SK-N-SH (cell line): ENCODE measurements at regions not wholly inside any gene's neighbourhood (a gene's known extent, or its start where the extent isn't known, plus 50 kb on each side); places are given as distances from the start of the nearest gene placed in this dataset.

Experiments used
- CTCF ChIA-PET: fragments of 300-600, 350-600 bp; formaldehyde crosslinking; extraction: SDS; loops from one replicate; lab custom pipeline; 2021; lab: Yijun Ruan, JAX
- POLR2A ChIA-PET: fragments of 350-600 bp; sonication (Branson Sonifier 250); formaldehyde crosslinking; extraction: SDS; loops from one replicate; lab custom pipeline; 2020; ENCODE audit warnings: antibody characterized with exemption, inconsistent platforms; lab: Yijun Ruan, JAX
- DNase-seq: peaks from one replicate; pipeline ENCODE4 v3.0.0; 2012
- H2AFZ ChIP-seq: fragments of 200-600 bp; sonication (generic); 2 replicates; pipeline ENCODE4 v1.8.1; 2016; ENCODE audit warnings: antibody characterized with exemption, mild to moderate bottlenecking, low read depth
- H3F3A ChIP-seq: fragments of 200-600 bp; sonication (generic); replicated peaks from 2 replicates; pipeline ENCODE3; 2016; ENCODE audit warnings: antibody characterized with exemption, mild to moderate bottlenecking; ENCODE audit not compliant: insufficient read depth
- H3K27ac ChIP-seq, 2 experiments: fragments of 200-500 bp in 1 of 2; fragments of 200-600 bp in 1 of 2; sonication (Bioruptor generic) in 1 of 2; sonication (generic), shearing (Covaris generic) in 1 of 2; 2 replicates each; pipeline versions ENCODE4 v1.5.1 to v1.6.1; 2014 to 2016; ENCODE audit warnings: low read depth in 2 of 2, inconsistent platforms in 1 of 2, low read length in 1 of 2, mild to moderate bottlenecking in 1 of 2, mixed read lengths in 1 of 2
- H3K27me3 ChIP-seq: fragments of 200-600 bp; sonication (generic), shearing (Covaris generic); 2 replicates; pipeline ENCODE4 v1.6.1; 2016; ENCODE audit warnings: mixed run types; ENCODE audit not compliant: insufficient read depth
- H3K36me3 ChIP-seq, 2 experiments: fragments of 200-500 bp in 1 of 2; fragments of 200-600 bp in 1 of 2; sonication (Bioruptor generic) in 1 of 2; sonication (generic) in 1 of 2; replicated peaks in 1 of 2; 2 replicates each; pipeline versions ENCODE3 to v1.5.1; 2014 to 2016; ENCODE audit warnings: low read length in 1 of 2, mild to moderate bottlenecking in 1 of 2; ENCODE audit not compliant: insufficient read depth in 2 of 2, control insufficient read depth in 1 of 2
- H3K4me1 ChIP-seq, 2 experiments: fragments of 200-500 bp in 1 of 2; fragments of 200-600 bp in 1 of 2; sonication (Bioruptor generic) in 1 of 2; sonication (generic), shearing (Covaris generic) in 1 of 2; 2 replicates each; pipeline versions ENCODE4 v1.5.1 to v1.6.1; 2014 to 2016; ENCODE audit warnings: low read depth in 1 of 2, low read length in 1 of 2, mixed run types in 1 of 2; ENCODE audit not compliant: insufficient read depth in 2 of 2, control insufficient read depth in 1 of 2
- H3K4me2 ChIP-seq: fragments of 200-600 bp; sonication (generic), shearing (Covaris generic); 2 replicates; pipeline ENCODE4 v1.6.1; 2017; ENCODE audit warnings: mixed run types
- H3K4me3 ChIP-seq, 2 experiments: fragments of 200-500 bp in 1 of 2; fragments of 200-600 bp in 1 of 2; sonication (Bioruptor generic) in 1 of 2; sonication (generic), shearing (Covaris generic) in 1 of 2; 2 replicates each; pipeline versions ENCODE4 v1.5.1 to v1.8.1; 2014 to 2016; ENCODE audit warnings: low read depth in 2 of 2, inconsistent platforms in 1 of 2, low read length in 1 of 2, mild to moderate bottlenecking in 1 of 2, mixed read lengths in 1 of 2, moderate library complexity in 1 of 2
- H3K79me2 ChIP-seq: fragments of 200-600 bp; sonication (generic); 2 replicates; pipeline ENCODE4 v1.8.1; 2017; ENCODE audit warnings: mild to moderate bottlenecking; ENCODE audit not compliant: insufficient read depth
- H3K9ac ChIP-seq: fragments of 200-600 bp; sonication (generic); 2 replicates; pipeline ENCODE4 v1.6.1; 2017; ENCODE audit warnings: mixed run types
- H3K9me2 ChIP-seq: fragments of 200-600 bp; sonication (generic); 2 replicates; pipeline ENCODE4 v1.6.1; 2017; ENCODE audit warnings: mixed run types
- H3K9me3 ChIP-seq: fragments of 200-600 bp; sonication (generic); 2 replicates; pipeline ENCODE4 v1.6.1; 2017; ENCODE audit warnings: mixed run types, mild to moderate bottlenecking, moderate library complexity
- H4K20me1 ChIP-seq: fragments of 200-600 bp; sonication (generic); 2 replicates; pipeline ENCODE4 v1.6.1; 2017; ENCODE audit warnings: mild to moderate bottlenecking, mixed run types; ENCODE audit not compliant: insufficient read depth
- ELF1 ChIP-seq: IDR thresholded peaks from 2 replicates; pipeline ENCODE4 v1.4.0; 2012
- EZH2phosphoT487 ChIP-seq: fragments of 200-600 bp; sonication (generic); IDR thresholded peaks from 2 replicates; pipeline ENCODE4 v1.6.1; 2017; ENCODE audit warnings: low read depth, mixed run types, mild to moderate bottlenecking, antibody characterized with exemption, moderate library complexity, borderline replicate concordance
- FOSL2 ChIP-seq: IDR thresholded peaks from 2 replicates; pipeline ENCODE4 v1.4.0; 2012; ENCODE audit warnings: low read depth, mild to moderate bottlenecking, moderate library complexity, borderline replicate concordance
- FOXM1 ChIP-seq: IDR thresholded peaks from 2 replicates; pipeline ENCODE4 v1.4.0; 2012; ENCODE audit warnings: low read depth, mild to moderate bottlenecking
- GABPA ChIP-seq: IDR thresholded peaks from 2 replicates; pipeline ENCODE4 v1.4.0; 2012; ENCODE audit warnings: low read depth, mild to moderate bottlenecking
- JUND ChIP-seq: IDR thresholded peaks from 2 replicates; pipeline ENCODE4 v1.4.0; 2012
- MEF2A ChIP-seq: IDR thresholded peaks from 2 replicates; pipeline ENCODE4 v1.4.0; 2012; ENCODE audit warnings: low read depth, borderline replicate concordance
- NFIC ChIP-seq: IDR thresholded peaks from 2 replicates; pipeline ENCODE4 v1.4.0; 2012; ENCODE audit warnings: borderline replicate concordance
- NRF1 ChIP-seq: IDR thresholded peaks from 2 replicates; pipeline ENCODE4 v1.6.1; 2012; ENCODE audit warnings: low read depth, mild to moderate bottlenecking, low read length
- POLR2AphosphoS5 ChIP-seq: IDR thresholded peaks from 2 replicates; pipeline ENCODE4 v1.6.1; 2012; ENCODE audit warnings: low read depth, low read length
- RAD21 ChIP-seq: IDR thresholded peaks from 2 replicates; pipeline ENCODE4 v1.6.1; 2012; ENCODE audit warnings: mild to moderate bottlenecking, low read length
- RCOR1 ChIP-seq: fragments of 150-350 bp; IDR thresholded peaks from 2 replicates; pipeline ENCODE4 v1.6.1; 2017; ENCODE audit warnings: antibody characterized with exemption, low read length
- RXRA ChIP-seq: IDR thresholded peaks from 2 replicates; pipeline ENCODE4 v1.4.0; 2012; ENCODE audit warnings: low read depth, mild to moderate bottlenecking, borderline replicate concordance
- SIN3A ChIP-seq: IDR thresholded peaks from 2 replicates; pipeline ENCODE4 v1.6.1; 2012; ENCODE audit warnings: low read depth, mild to moderate bottlenecking, low read length, moderate library complexity, borderline replicate concordance
- SMC3 ChIP-seq: IDR thresholded peaks from 2 replicates; pipeline ENCODE4 v1.6.1; 2012; ENCODE audit warnings: low read depth, low read length, improper control_type of control experiment
- TAF1 ChIP-seq: IDR thresholded peaks from 2 replicates; pipeline ENCODE4 v1.6.1; 2012; ENCODE audit warnings: low read depth, mild to moderate bottlenecking, low read length, moderate library complexity, borderline replicate concordance
- TCF12 ChIP-seq: IDR thresholded peaks from 2 replicates; pipeline ENCODE4 v1.4.0; 2012
- TEAD4 ChIP-seq: IDR thresholded peaks from 2 replicates; pipeline ENCODE4 v1.4.0; 2012; ENCODE audit warnings: mild to moderate bottlenecking, borderline replicate concordance; ENCODE audit not compliant: insufficient read depth
- YY1 ChIP-seq: IDR thresholded peaks from 2 replicates; pipeline ENCODE4 v1.4.0; 2012; ENCODE audit warnings: low read depth, mild to moderate bottlenecking
- WGBS: methylation state at CpG from one replicate; pipeline ENCODE4 v1.1.6; 2017; ENCODE audit warnings: low lambda C conversion rate; 5-methylcytosine and 5-hydroxymethylcytosine counted together
- TF ChIP-seq, protein P1 (sequence below): IDR thresholded peaks from 2 replicates; pipeline ENCODE4 v1.4.0; 2012; ENCODE audit warnings: low read depth, borderline replicate concordance
- TF ChIP-seq, protein P2 (sequence below): fragments of 150-350 bp; IDR thresholded peaks from 2 replicates; pipeline ENCODE4 v1.6.1; 2016; ENCODE audit warnings: mild to moderate bottlenecking, low read depth, low read length
- TF ChIP-seq, protein P3 (sequence below): IDR thresholded peaks from 2 replicates; pipeline ENCODE4 v1.4.0; 2012; ENCODE audit warnings: low read depth
- TF ChIP-seq, protein P4 (sequence below): fragments of 200-600 bp; sonication (generic); IDR thresholded peaks from 2 replicates; pipeline ENCODE4 v1.6.1; 2017; ENCODE audit warnings: antibody characterized with exemption, mild to moderate bottlenecking, moderate library complexity

DNA sequence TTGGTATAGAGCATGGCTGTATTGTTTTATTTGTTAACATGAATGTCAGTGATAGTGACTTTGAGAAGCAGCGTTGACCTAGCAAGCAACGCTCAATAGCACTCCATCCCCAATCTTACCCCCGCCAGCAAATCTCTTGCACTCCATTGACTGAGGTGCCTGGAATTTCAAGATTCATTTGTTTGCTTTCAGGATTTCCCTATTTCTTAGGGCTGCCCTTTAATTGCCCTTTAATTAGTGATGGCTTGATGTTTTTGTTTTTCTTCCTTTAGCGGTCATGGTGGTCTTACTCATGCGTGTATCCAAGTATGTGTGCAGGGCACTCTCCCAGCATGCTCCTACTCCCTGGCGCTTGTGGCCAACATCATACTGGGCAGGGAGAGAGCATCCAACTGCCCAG, 216.8 kb upstream of the TBL1XR1 start:
- Histone ChIP-seq H3K27ac (no peak overlapping the region), H3K27me3 (no peaks in the 10 kb centered on the region)
- ChIA-PET CTCF (no interaction called here), POLR2A (no interaction called here)
- WGBS: 97% methylated on average over 6 of the region's 6 CpGs
- DNase-seq: no peak
- TF ChIP-seq TAF1: no peak
- no peak for TF ChIP-seq RAD21
- no peak for TF ChIP-seq RXRA
- TF ChIP-seq TEAD4: no peak
- TF ChIP-seq NFIC: no peak
- no peak for TF ChIP-seq FOXM1
- TF ChIP-seq YY1: no peak
- TF ChIP-seq NRF1: no peak
- TF ChIP-seq, protein P1, sequence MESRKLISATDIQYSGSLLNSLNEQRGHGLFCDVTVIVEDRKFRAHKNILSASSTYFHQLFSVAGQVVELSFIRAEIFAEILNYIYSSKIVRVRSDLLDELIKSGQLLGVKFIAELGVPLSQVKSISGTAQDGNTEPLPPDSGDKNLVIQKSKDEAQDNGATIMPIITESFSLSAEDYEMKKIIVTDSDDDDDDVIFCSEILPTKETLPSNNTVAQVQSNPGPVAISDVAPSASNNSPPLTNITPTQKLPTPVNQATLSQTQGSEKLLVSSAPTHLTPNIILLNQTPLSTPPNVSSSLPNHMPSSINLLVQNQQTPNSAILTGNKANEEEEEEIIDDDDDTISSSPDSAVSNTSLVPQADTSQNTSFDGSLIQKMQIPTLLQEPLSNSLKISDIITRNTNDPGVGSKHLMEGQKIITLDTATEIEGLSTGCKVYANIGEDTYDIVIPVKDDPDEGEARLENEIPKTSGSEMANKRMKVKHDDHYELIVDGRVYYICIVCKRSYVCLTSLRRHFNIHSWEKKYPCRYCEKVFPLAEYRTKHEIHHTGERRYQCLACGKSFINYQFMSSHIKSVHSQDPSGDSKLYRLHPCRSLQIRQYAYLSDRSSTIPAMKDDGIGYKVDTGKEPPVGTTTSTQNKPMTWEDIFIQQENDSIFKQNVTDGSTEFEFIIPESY: no peak
- TF ChIP-seq FOSL2: no peak
- TF ChIP-seq ELF1: no peak
- no peak for TF ChIP-seq JUND
- no peak for TF ChIP-seq POLR2AphosphoS5
- TF ChIP-seq, all 33 proteins: peak for 0
- Histone ChIP-seq H3K4me2 (no peak overlapping the region), H3F3A (no peaks in the 10 kb centered on the region), H3K79me2 (no peaks in the 10 kb centered on the region), H3K9ac (no peak overlapping the region), H3K9me2 (no peaks in the 10 kb centered on the region), H4K20me1 (no peaks in the 10 kb centered on the region), H2AFZ (no peak overlapping the region), H3K36me3 (no peaks in the 10 kb centered on the region), H3K4me1 (peaks cover 0 to 3% of the 10 kb centered on the region in 2 experiments; a peak in 1 of 4 replicates), H3K9me3 (no peaks in the 10 kb centered on the region), H3K4me3 (no peak overlapping the region)

DNA sequence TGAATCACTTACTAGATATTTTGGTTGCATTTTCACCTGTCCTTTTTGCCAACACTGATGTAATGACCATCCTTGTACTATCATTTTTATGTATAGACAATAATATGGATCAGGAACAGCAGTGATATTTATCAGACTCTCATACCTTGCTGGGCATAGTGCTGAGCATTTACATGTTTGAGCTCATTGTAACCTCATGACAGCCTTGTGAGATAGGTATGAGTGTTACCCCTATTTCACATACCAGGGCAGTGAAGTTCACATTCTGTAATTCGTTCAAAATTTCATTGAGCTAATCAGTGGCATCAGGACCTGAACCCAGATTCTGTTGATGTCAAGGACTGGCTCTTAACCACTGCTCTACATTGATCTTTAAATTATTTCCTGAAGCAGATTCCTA, 221.5 kb upstream of the TBL1XR1 start:
- POLR2A ChIA-PET: no interaction called here

More for the DNA sequence above, 221.5 kb upstream of the TBL1XR1 start:
- Histone ChIP-seq H3K9ac (no peak overlapping the region), H3K27ac (no peak overlapping the region), H4K20me1 (no peaks in the 10 kb centered on the region), H2AFZ (no peak overlapping the region), H3K9me2 (no peaks in the 10 kb centered on the region), H3F3A (no peaks in the 10 kb centered on the region), H3K9me3 (no peaks in the 10 kb centered on the region), H3K4me2 (no peak overlapping the region), H3K79me2 (no peaks in the 10 kb centered on the region), H3K27me3 (no peaks in the 10 kb centered on the region), H3K36me3 (no peaks in the 10 kb centered on the region), H3K4me1 (peaks cover 0 to 7% of the 10 kb centered on the region in 2 experiments; a peak in 1 of 4 replicates), H3K4me3 (no peak overlapping the region)
- CTCF ChIA-PET: interaction anchor here (0.8 kb wide), 1 partner anchor 367 kb away, joined by 3 read pairs; no protein-coding TSS in a partner anchor
- no peak for TF ChIP-seq RXRA
- no peak for TF ChIP-seq NFIC
- TF ChIP-seq EZH2phosphoT487: no peak
- no peak for TF ChIP-seq FOSL2
- no peak for TF ChIP-seq RCOR1
- no peak for TF ChIP-seq MEF2A
- TF ChIP-seq, protein P2, sequence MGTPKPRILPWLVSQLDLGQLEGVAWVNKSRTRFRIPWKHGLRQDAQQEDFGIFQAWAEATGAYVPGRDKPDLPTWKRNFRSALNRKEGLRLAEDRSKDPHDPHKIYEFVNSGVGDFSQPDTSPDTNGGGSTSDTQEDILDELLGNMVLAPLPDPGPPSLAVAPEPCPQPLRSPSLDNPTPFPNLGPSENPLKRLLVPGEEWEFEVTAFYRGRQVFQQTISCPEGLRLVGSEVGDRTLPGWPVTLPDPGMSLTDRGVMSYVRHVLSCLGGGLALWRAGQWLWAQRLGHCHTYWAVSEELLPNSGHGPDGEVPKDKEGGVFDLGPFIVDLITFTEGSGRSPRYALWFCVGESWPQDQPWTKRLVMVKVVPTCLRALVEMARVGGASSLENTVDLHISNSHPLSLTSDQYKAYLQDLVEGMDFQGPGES: no peak
- no peak for TF ChIP-seq SIN3A
- no peak for TF ChIP-seq GABPA
- no peak for TF ChIP-seq YY1
- no peak for TF ChIP-seq NRF1
- TF ChIP-seq, protein P3, sequence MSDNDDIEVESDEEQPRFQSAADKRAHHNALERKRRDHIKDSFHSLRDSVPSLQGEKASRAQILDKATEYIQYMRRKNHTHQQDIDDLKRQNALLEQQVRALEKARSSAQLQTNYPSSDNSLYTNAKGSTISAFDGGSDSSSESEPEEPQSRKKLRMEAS: no peak
- TF ChIP-seq SMC3: no peak
- no peak for TF ChIP-seq TCF12
- TF ChIP-seq TEAD4: no peak
- TF ChIP-seq, protein P4, sequence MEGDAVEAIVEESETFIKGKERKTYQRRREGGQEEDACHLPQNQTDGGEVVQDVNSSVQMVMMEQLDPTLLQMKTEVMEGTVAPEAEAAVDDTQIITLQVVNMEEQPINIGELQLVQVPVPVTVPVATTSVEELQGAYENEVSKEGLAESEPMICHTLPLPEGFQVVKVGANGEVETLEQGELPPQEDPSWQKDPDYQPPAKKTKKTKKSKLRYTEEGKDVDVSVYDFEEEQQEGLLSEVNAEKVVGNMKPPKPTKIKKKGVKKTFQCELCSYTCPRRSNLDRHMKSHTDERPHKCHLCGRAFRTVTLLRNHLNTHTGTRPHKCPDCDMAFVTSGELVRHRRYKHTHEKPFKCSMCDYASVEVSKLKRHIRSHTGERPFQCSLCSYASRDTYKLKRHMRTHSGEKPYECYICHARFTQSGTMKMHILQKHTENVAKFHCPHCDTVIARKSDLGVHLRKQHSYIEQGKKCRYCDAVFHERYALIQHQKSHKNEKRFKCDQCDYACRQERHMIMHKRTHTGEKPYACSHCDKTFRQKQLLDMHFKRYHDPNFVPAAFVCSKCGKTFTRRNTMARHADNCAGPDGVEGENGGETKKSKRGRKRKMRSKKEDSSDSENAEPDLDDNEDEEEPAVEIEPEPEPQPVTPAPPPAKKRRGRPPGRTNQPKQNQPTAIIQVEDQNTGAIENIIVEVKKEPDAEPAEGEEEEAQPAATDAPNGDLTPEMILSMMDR: no peak
- DNase-seq: no peak
- 78% methylated on average over 1 of the region's 1 CpG for WGBS
